KOPT-K1 (cell line): ENCODE measurements at regions not wholly inside any gene's neighbourhood (a gene's known extent, or its start where the extent isn't known, plus 50 kb on each side); places are given as distances from the start of the nearest gene placed in this dataset.

Source experiments
- H3K27ac ChIP-seq: fragments of 200-600 bp; sonication (generic); 2 replicates; pipeline ENCODE4 v1.5.1; 2016; ENCODE audit warnings: antibody characterized with exemption, mild to moderate bottlenecking, low read depth, low read length; ENCODE audit not compliant: poor library complexity, severe bottlenecking
- H3K36me3 ChIP-seq: fragments of 200-600 bp; sonication (generic); 2 replicates; pipeline ENCODE4 v1.5.1; 2017; ENCODE audit warnings: antibody characterized with exemption, mild to moderate bottlenecking, low read length, moderate library complexity; ENCODE audit not compliant: insufficient read depth
- H3K9me3 ChIP-seq: fragments of 200-600 bp; sonication (generic); 2 replicates; pipeline ENCODE4 v1.5.1; 2017; ENCODE audit warnings: antibody characterized with exemption, low read length, mild to moderate bottlenecking; ENCODE audit not compliant: insufficient read depth, poor library complexity, severe bottlenecking

- no peak overlapping the region for H3K27ac ChIP-seq
- H3K9me3 ChIP-seq, result peaks cover 2% of the 10 kb centered on the region
- H3K36me3 ChIP-seq, result no peaks in the 10 kb centered on the region
Measured at GRCh38 chr2:239890206-239890746, 134.9 kb downstream of the NDUFA10 start.

- Histone ChIP-seq H3K9me3 (peaks cover 8% of the 10 kb centered on the region), H3K36me3 (no peaks in the 10 kb centered on the region), H3K27ac (no peak overlapping the region)
Measured at GRCh38 chr2:239889641-239890121, 135.5 kb downstream of the NDUFA10 start.

- Histone ChIP-seq H3K9me3 (peaks cover 19% of the 10 kb centered on the region), H3K27ac (no peak overlapping the region), H3K36me3 (no peaks in the 10 kb centered on the region)
Measured at GRCh38 chr2:239887604-239888003, 137.5 kb downstream of the NDUFA10 start.

GRCh38 chr2:239886781-239887180, 138.4 kb downstream of the NDUFA10 start:
- Histone ChIP-seq H3K36me3 (no peaks in the 10 kb centered on the region), H3K9me3 (peaks cover 19% of the 10 kb centered on the region), H3K27ac (no peak overlapping the region)

- Histone ChIP-seq H3K27ac (no peak overlapping the region), H3K9me3 (peaks cover 19% of the 10 kb centered on the region), H3K36me3 (no peaks in the 10 kb centered on the region)
Measured at GRCh38 chr2:239884875-239885274, 140.3 kb downstream of the NDUFA10 start.

GRCh38 chr2:239884051-239884405, 141.1 kb downstream of the NDUFA10 start:
- no peaks in the 10 kb centered on the region for H3K36me3 ChIP-seq
- H3K27ac ChIP-seq, result no peak overlapping the region
- H3K9me3 ChIP-seq, result peaks cover 19% of the 10 kb centered on the region

GRCh38 chr2:239883326-239884050, 141.7 kb downstream of the NDUFA10 start:
- Histone ChIP-seq H3K9me3 (peaks cover 19% of the 10 kb centered on the region), H3K36me3 (no peaks in the 10 kb centered on the region), H3K27ac (no peak overlapping the region)

GRCh38 chr2:239882781-239883180, 142.4 kb downstream of the NDUFA10 start:
- Histone ChIP-seq H3K36me3 (no peaks in the 10 kb centered on the region), H3K9me3 (peaks cover 19% of the 10 kb centered on the region), H3K27ac (no peak overlapping the region)

GRCh38 chr2:239882331-239882732, 142.8 kb downstream of the NDUFA10 start:
- Histone ChIP-seq H3K27ac (peak overlapping the region; percentile 10), H3K36me3 (no peaks in the 10 kb centered on the region), H3K9me3 (peaks cover 19% of the 10 kb centered on the region)

- peaks cover 19% of the 10 kb centered on the region for H3K9me3 ChIP-seq
- H3K27ac ChIP-seq, result peak overlapping the region; percentile 10
- no peaks in the 10 kb centered on the region for H3K36me3 ChIP-seq
Measured at GRCh38 chr2:239881561-239882320, 143.4 kb downstream of the NDUFA10 start.

- H3K36me3 ChIP-seq, result no peaks in the 10 kb centered on the region
- H3K9me3 ChIP-seq, result peaks cover 19% of the 10 kb centered on the region
- H3K27ac ChIP-seq, result no peak overlapping the region
Measured at GRCh38 chr2:239881031-239881471, 144.1 kb downstream of the NDUFA10 start.

GRCh38 chr2:239880396-239880795, 144.7 kb downstream of the NDUFA10 start:
- Histone ChIP-seq H3K36me3 (no peaks in the 10 kb centered on the region), H3K9me3 (peaks cover 19% of the 10 kb centered on the region), H3K27ac (no peak overlapping the region)

GRCh38 chr2:239879423-239880084, 145.6 kb downstream of the NDUFA10 start:
- Histone ChIP-seq H3K9me3 (peaks cover 10% of the 10 kb centered on the region), H3K27ac (no peak overlapping the region), H3K36me3 (no peaks in the 10 kb centered on the region)

GRCh38 chr2:239878686-239879085, 146.5 kb downstream of the NDUFA10 start:
- Histone ChIP-seq H3K36me3 (no peaks in the 10 kb centered on the region), H3K9me3 (peaks cover 2% of the 10 kb centered on the region), H3K27ac (no peak overlapping the region)

GRCh38 chr2:239876948-239877289, 148.2 kb downstream of the NDUFA10 start:
- Histone ChIP-seq H3K36me3 (no peaks in the 10 kb centered on the region), H3K9me3 (no peaks in the 10 kb centered on the region), H3K27ac (no peak overlapping the region)
